ENCODE measurements at regions not wholly inside any gene's neighbourhood (a gene's known extent, or its start where the extent isn't known, plus 50 kb on each side); places are given as distances from the start of the nearest gene placed in this dataset.

- no peak overlapping the region for H3K4me3 ChIP-seq (ENCODE audit: low read depth, low read length)
- no peak for TF ChIP-seq CTCF (conservative IDR thresholded peaks at IDR 0.05; ENCODE audit: low read depth, low read length)
- DNase-seq (ENCODE audit: low read depth): peak; percentile 2
Measured at GRCh38 chr18:78542204-78542603, 437.4 kb upstream of the SALL3 start.

- DNase-seq (ENCODE audit: low read depth): no peak
- no peak for TF ChIP-seq CTCF (conservative IDR thresholded peaks at IDR 0.05; ENCODE audit: low read depth, low read length)
- no peak overlapping the region for H3K4me3 ChIP-seq (ENCODE audit: low read depth, low read length)
Measured at GRCh38 chr18:78543201-78543725, 436.4 kb upstream of the SALL3 start.

GRCh38 chr18:78546281-78546680 is 433.3 kb upstream of the SALL3 start:
- no peak for DNase-seq (ENCODE audit: low read depth)
- TF ChIP-seq CTCF (conservative IDR thresholded peaks at IDR 0.05; ENCODE audit: low read depth, low read length): no peak
- no peak overlapping the region for H3K4me3 ChIP-seq (ENCODE audit: low read depth, low read length)

- TF ChIP-seq CTCF (conservative IDR thresholded peaks at IDR 0.05; ENCODE audit: low read depth, low read length): no peak
- no peak overlapping the region for H3K4me3 ChIP-seq (ENCODE audit: low read depth, low read length)
- DNase-seq (ENCODE audit: low read depth): no peak
Measured at GRCh38 chr18:78547817-78548216, 431.8 kb upstream of the SALL3 start.

GRCh38 chr18:78548261-78549058 is 431.2 kb upstream of the SALL3 start:
- H3K4me3 ChIP-seq (ENCODE audit: low read depth, low read length): no peak overlapping the region
- TF ChIP-seq CTCF (conservative IDR thresholded peaks at IDR 0.05; ENCODE audit: low read depth, low read length): no peak
- DNase-seq (ENCODE audit: low read depth): no peak

GRCh38 chr18:78549971-78550370 is 429.6 kb upstream of the SALL3 start:
- no peak for DNase-seq (ENCODE audit: low read depth)
- no peak overlapping the region for H3K4me3 ChIP-seq (ENCODE audit: low read depth, low read length)
- no peak for TF ChIP-seq CTCF (conservative IDR thresholded peaks at IDR 0.05; ENCODE audit: low read depth, low read length)
